Breast epithelium (tissue), 4 donors: ENCODE measurements at regions not wholly inside any gene's neighbourhood (a gene's known extent, or its start where the extent isn't known, plus 50 kb on each side); places are given as distances from the start of the nearest gene placed in this dataset.

ENCODE experiments used
- DNase-seq, 2 donors: peaks; one replicate each; pipeline ENCODE4 v3.0.0-alpha.2; 2019; ENCODE audit warnings: low spot score in 2 of 2
- H3K27ac ChIP-seq, 2 donors: fragments of 200-600 bp; sonication (generic) in 1 of 2; one replicate each; pipeline ENCODE4 v1.5.1; 2016 to 2019; ENCODE audit warnings: mild to moderate bottlenecking in 1 of 2
- H3K27me3 ChIP-seq, 2 donors: fragments of 200-600 bp; sonication (generic) in 1 of 2; one replicate each; pipeline versions ENCODE4 v1.5.1 to v1.6.0; 2017 to 2019; ENCODE audit warnings: control low read depth in 1 of 2, mild to moderate bottlenecking in 1 of 2
- H3K36me3 ChIP-seq: fragments of 200-600 bp; one replicate; pipeline ENCODE4 v1.5.1; 2019
- H3K4me1 ChIP-seq, 2 donors: fragments of 200-600 bp; sonication (generic); one replicate each; pipeline ENCODE4 v1.5.1; 2016 to 2019; ENCODE audit warnings: control low read depth in 1 of 2
- H3K4me3 ChIP-seq, 3 donors: fragments of 200-600 bp; sonication (generic); 1 replicate in 2 of 3; 2 replicates in 1 of 3; pipeline ENCODE4 v1.5.1; 2016 to 2019; ENCODE audit warnings: mild to moderate bottlenecking in 3 of 3, moderate library complexity in 2 of 3
- H3K9me3 ChIP-seq, 2 donors: fragments of 200-600 bp; sonication (generic) in 1 of 2; one replicate each; pipeline ENCODE4 v1.5.1; 2016 to 2019; ENCODE audit warnings: control low read depth in 1 of 2
- POLR2A ChIP-seq: fragments of 450-650 bp; IDR thresholded peaks from one replicate; pipeline ENCODE4 v1.6.1; 2016; ENCODE audit warnings: antibody characterized with exemption, mild to moderate bottlenecking, moderate library complexity
- POLR2AphosphoS5 ChIP-seq, 3 donors: sonication (generic); formaldehyde crosslinking; IDR thresholded peaks; one replicate each; pipeline ENCODE4 v1.6.1; 2017; ENCODE audit warnings: antibody characterized with exemption in 3 of 3
- intact Hi-C: fragments of 100-400 bp; cut with DNase I; formaldehyde crosslinking; loops from one replicate; pipeline ENCODE4 v1.15.1; 2023; ENCODE audit warnings: low total_unique reads
- TF ChIP-seq, protein P1 (sequence below), 3 donors: fragments of 450-650 bp; IDR thresholded peaks; one replicate each; pipeline ENCODE4 v1.5.1; 2016 to 2017; ENCODE audit warnings: antibody characterized with exemption in 3 of 3, mild to moderate bottlenecking in 3 of 3, moderate library complexity in 3 of 3

DNA sequence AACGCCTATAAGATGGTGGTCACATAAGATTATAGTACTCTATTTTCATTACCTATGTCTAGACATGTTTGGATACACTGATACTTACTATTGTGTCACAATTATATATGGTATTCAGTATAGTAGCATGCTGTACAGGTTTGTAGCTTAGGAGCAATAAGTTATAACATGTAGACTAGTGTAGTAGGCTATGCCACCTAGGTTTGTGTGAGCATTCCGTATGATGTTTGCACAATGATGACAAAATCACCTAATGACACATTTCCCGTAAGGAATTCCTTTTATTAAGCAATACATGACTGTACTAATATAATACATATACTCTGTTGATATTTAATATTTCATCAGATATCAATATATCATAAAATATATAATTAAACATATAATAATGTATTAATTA, 540.7 kb downstream of the BMP2 start:
- no peak overlapping the region for H3K4me3 ChIP-seq
- intact Hi-C loops, result no loop called here

DNA sequence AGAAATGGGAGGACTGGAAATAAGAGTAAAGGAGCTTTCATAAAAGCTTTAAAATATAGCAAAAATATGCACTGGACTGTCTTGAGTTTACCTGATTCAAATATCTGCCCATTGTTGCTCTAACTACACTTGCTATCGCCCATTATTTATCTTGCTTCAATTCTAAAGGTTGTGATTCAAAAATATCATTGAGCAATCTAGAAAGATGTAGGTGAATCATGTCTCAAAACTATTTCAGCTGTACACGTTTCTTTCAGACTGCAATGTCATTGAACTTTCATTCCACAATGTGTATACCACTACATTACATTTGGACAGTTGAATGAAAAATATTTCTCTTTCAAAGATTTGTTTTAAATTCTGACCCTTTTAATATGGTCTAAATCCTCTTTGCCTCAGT, 545.6 kb downstream of the BMP2 start:
- Histone ChIP-seq H3K36me3 (no peaks in the 10 kb centered on the region), H3K4me1 (no peaks in the 10 kb centered on the region), H3K4me3 (no peak overlapping the region), H3K9me3 (no peaks in the 10 kb centered on the region), H3K27me3 (no peaks in the 10 kb centered on the region), H3K27ac (no peak overlapping the region)
- intact Hi-C loops, result no loop called here
- TF ChIP-seq, protein P1, sequence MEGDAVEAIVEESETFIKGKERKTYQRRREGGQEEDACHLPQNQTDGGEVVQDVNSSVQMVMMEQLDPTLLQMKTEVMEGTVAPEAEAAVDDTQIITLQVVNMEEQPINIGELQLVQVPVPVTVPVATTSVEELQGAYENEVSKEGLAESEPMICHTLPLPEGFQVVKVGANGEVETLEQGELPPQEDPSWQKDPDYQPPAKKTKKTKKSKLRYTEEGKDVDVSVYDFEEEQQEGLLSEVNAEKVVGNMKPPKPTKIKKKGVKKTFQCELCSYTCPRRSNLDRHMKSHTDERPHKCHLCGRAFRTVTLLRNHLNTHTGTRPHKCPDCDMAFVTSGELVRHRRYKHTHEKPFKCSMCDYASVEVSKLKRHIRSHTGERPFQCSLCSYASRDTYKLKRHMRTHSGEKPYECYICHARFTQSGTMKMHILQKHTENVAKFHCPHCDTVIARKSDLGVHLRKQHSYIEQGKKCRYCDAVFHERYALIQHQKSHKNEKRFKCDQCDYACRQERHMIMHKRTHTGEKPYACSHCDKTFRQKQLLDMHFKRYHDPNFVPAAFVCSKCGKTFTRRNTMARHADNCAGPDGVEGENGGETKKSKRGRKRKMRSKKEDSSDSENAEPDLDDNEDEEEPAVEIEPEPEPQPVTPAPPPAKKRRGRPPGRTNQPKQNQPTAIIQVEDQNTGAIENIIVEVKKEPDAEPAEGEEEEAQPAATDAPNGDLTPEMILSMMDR (IDR thresholded peaks at IDR 0.05), result no peak
- DNase-seq, result no peak

More for the DNA sequence above, 540.7 kb downstream of the BMP2 start:
- Histone ChIP-seq H3K36me3 (no peaks in the 10 kb centered on the region), H3K27me3 (no peaks in the 10 kb centered on the region), H3K9me3 (no peaks in the 10 kb centered on the region), H3K4me1 (no peaks in the 10 kb centered on the region), H3K27ac (no peak overlapping the region)
- DNase-seq, result no peak
- TF ChIP-seq POLR2AphosphoS5 (IDR thresholded peaks at IDR 0.05) (no peak), POLR2A (no peak)
- TF ChIP-seq, protein P1 (IDR thresholded peaks at IDR 0.05), result no peak

DNA sequence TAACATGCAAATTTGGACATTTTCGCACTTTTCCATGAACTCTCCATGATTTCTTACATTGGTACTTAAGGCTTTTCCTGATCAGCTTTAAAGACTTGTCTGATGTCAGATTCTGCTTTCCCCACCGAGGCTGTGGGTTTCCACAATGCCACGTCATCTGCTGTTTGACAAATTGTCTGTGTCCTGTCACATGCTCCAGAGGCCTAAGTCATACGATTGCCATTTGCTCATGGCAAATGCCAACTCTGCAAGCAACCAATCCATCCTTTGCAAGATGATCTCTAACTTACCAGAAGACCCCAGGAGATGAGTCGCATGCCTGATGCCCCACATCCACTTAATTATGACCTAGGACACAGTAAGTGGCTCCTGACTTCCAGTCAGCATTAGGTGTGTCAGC, 556.5 kb downstream of the BMP2 start:
- TF ChIP-seq, protein P1 (IDR thresholded peaks at IDR 0.05), result no peak
- no peak for TF ChIP-seq POLR2A
- no peak for TF ChIP-seq POLR2AphosphoS5 (IDR thresholded peaks at IDR 0.05)
- Histone ChIP-seq H3K27me3 (no peaks in the 10 kb centered on the region), H3K36me3 (no peaks in the 10 kb centered on the region), H3K27ac (no peak overlapping the region), H3K4me3 (no peak overlapping the region), H3K4me1 (no peaks in the 10 kb centered on the region), H3K9me3 (no peaks in the 10 kb centered on the region)
- DNase-seq, result no peak
- intact Hi-C loops, result no loop called here

DNA sequence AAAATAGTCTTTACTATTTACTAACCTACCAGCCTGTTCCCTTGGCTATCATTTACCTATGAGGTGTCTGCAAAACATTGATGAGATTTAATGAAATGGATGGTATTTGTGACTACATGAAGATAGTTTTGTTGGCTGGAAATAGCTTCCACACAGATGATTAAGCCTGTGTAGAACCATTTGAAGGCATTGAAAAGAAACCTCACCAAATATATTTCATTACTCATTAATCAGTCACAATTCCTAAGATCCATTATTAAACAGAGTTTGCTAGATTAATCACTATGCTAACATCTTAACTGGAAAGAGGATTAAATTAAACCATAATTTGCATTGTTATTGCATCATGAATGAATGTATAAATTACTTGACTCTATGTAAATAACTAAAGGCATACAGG, 560.3 kb downstream of the BMP2 start:
- Histone ChIP-seq H3K27ac (no peak overlapping the region), H3K9me3 (no peaks in the 10 kb centered on the region), H3K36me3 (no peaks in the 10 kb centered on the region), H3K4me1 (no peaks in the 10 kb centered on the region), H3K4me3 (no peak overlapping the region), H3K27me3 (no peaks in the 10 kb centered on the region)
- intact Hi-C loops, result no loop called here
- no peak for TF ChIP-seq POLR2A
- no peak for TF ChIP-seq POLR2AphosphoS5 (IDR thresholded peaks at IDR 0.05)
- TF ChIP-seq, protein P1 (IDR thresholded peaks at IDR 0.05), result no peak
- no peak for DNase-seq

DNA sequence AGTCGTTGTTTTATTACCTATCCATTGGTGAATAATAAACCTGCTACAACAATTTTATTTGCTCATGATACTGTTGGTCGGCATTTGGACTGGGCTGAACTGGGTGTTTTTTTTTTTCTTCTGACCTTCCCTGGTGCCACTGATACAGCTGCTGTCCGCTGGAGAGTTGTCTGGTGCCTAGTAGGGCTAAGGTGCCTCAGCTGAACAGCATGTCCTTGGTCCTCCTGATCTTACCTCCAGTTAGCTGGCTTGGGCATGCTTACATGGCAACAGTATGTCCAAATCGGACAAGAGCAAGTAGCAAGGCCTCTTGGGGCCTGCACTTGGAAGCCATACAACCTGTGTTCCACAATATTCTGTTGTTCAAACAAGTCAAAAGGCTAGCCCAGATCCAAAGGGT, 563.4 kb downstream of the BMP2 start:
- no peaks in the 10 kb centered on the region for H3K4me1 ChIP-seq
- no peak for DNase-seq
- intact Hi-C loops, result no loop called here
- TF ChIP-seq POLR2A (no peak), POLR2AphosphoS5 (IDR thresholded peaks at IDR 0.05) (no peak)
- TF ChIP-seq, protein P1 (IDR thresholded peaks at IDR 0.05), result no peak
- no peaks in the 10 kb centered on the region for H3K27me3 ChIP-seq
- no peak overlapping the region for H3K27ac ChIP-seq
- no peaks in the 10 kb centered on the region for H3K9me3 ChIP-seq
- no peaks in the 10 kb centered on the region for H3K36me3 ChIP-seq
- no peak overlapping the region for H3K4me3 ChIP-seq
